HEK293T (cell line): ENCODE measurements at regions not wholly inside any gene's neighbourhood (a gene's known extent, or its start where the extent isn't known, plus 50 kb on each side); places are given as distances from the start of the nearest gene placed in this dataset.

Experiments
- CTCF ChIA-PET: fragments of 350-600 bp; formaldehyde crosslinking; extraction: SDS; loops from one replicate; lab custom pipeline; 2021; ENCODE audit warnings: antibody characterized with exemption, inconsistent platforms; lab: Yijun Ruan, JAX
- POLR2A ChIA-PET: fragments of 350-600 bp; formaldehyde crosslinking; extraction: SDS; loops from one replicate; lab custom pipeline; 2020; ENCODE audit warnings: antibody characterized with exemption, inconsistent platforms; lab: Yijun Ruan, JAX
- DNase-seq: peaks from one replicate; pipeline ENCODE4 v3.0.0; 2012; ENCODE audit warnings: mixed read lengths; ENCODE audit errors: extremely low spot score
- ARNT ChIP-seq: fragments of 450-650 bp; IDR thresholded peaks from 2 replicates; pipeline ENCODE4 v1.6.1; 2017; ENCODE audit warnings: mild to moderate bottlenecking
- BHLHE40 ChIP-seq: fragments of 450-650 bp; IDR thresholded peaks from 2 replicates; pipeline ENCODE4 v1.6.1; 2016; ENCODE audit warnings: mild to moderate bottlenecking, moderate library complexity, borderline replicate concordance
- CTBP1 ChIP-seq: fragments of 450-650 bp; IDR thresholded peaks from 2 replicates; pipeline ENCODE4 v1.6.1; 2016; ENCODE audit warnings: borderline replicate concordance
- ELF4 ChIP-seq: fragments of 450-650 bp; IDR thresholded peaks from 2 replicates; pipeline ENCODE4 v1.6.1; 2017; ENCODE audit warnings: antibody characterized with exemption
- FOXA1 ChIP-seq: fragments of 450-650 bp; IDR thresholded peaks from 2 replicates; pipeline ENCODE4 v1.6.1; 2016; ENCODE audit warnings: mild to moderate bottlenecking
- FOXK2 ChIP-seq: fragments of 450-650 bp; IDR thresholded peaks from 2 replicates; pipeline ENCODE4 v1.6.1; 2016; ENCODE audit warnings: mild to moderate bottlenecking
- FOXM1 ChIP-seq: fragments of 450-650 bp; IDR thresholded peaks from 2 replicates; pipeline ENCODE4 v1.6.1; 2017; ENCODE audit warnings: mild to moderate bottlenecking, borderline replicate concordance
- HDGF ChIP-seq: fragments of 450-650 bp; IDR thresholded peaks from 2 replicates; pipeline ENCODE4 v1.6.1; 2017; ENCODE audit warnings: antibody characterized with exemption, borderline replicate concordance
- L3MBTL2 ChIP-seq: fragments of 450-650 bp; conservative IDR thresholded peaks from 2 replicates; pipeline ENCODE4 v1.6.1; 2016; ENCODE audit warnings: mild to moderate bottlenecking
- LEF1 ChIP-seq: fragments of 450-650 bp; IDR thresholded peaks from 2 replicates; pipeline ENCODE4 v1.6.1; 2017; ENCODE audit warnings: mild to moderate bottlenecking, borderline replicate concordance
- NFRKB ChIP-seq: fragments of 450-650 bp; IDR thresholded peaks from 2 replicates; pipeline ENCODE4 v1.6.1; 2016; ENCODE audit warnings: mild to moderate bottlenecking, moderate library complexity
- PKNOX1 ChIP-seq: fragments of 450-650 bp; IDR thresholded peaks from 2 replicates; pipeline ENCODE4 v1.6.1; 2016
- SP1 ChIP-seq: fragments of 450-650 bp; IDR thresholded peaks from 2 replicates; pipeline ENCODE4 v1.6.1; 2017
- SUZ12 ChIP-seq: fragments of 450-650 bp; IDR thresholded peaks from 2 replicates; pipeline ENCODE4 v1.6.1; 2016; ENCODE audit warnings: mild to moderate bottlenecking
- TARDBP ChIP-seq: fragments of 450-650 bp; IDR thresholded peaks from 2 replicates; pipeline ENCODE4 v1.6.1; 2016
- ZNF384 ChIP-seq: fragments of 450-650 bp; IDR thresholded peaks from 2 replicates; pipeline ENCODE4 v1.6.1; 2016

GRCh38 chr7:41592794-41593193, 110.1 kb downstream of the INHBA start:
- DNase-seq = no peak
- CTCF ChIA-PET = no interaction called here
- POLR2A ChIA-PET = interaction anchor here (0.9 kb wide), 1 partner anchor 43 kb away, joined by 3 read pairs; no protein-coding TSS in a partner anchor
- TF ChIP-seq BHLHE40 (no peak), ELF4 (no peak), SUZ12 (no peak)

- no peak for DNase-seq
- TF ChIP-seq L3MBTL2 = no peak
- TF ChIP-seq SUZ12 = no peak
- TF ChIP-seq ARNT = no peak
- TF ChIP-seq TARDBP = no peak
- TF ChIP-seq PKNOX1 = no peak
- no peak for TF ChIP-seq SP1
- TF ChIP-seq FOXM1 = no peak
- TF ChIP-seq FOXA1 = no peak
- no peak for TF ChIP-seq NFRKB
- TF ChIP-seq BHLHE40 = no peak
- TF ChIP-seq CTBP1 = no peak
- TF ChIP-seq LEF1 = no peak
- no peak for TF ChIP-seq HDGF
- no peak for TF ChIP-seq ZNF384
- TF ChIP-seq ELF4 = no peak
- TF ChIP-seq FOXK2 = no peak
- ChIA-PET POLR2A (interaction anchor here (0.9 kb wide), 1 partner anchor 44 kb away, joined by 3 read pairs; no protein-coding TSS in a partner anchor), CTCF (no interaction called here)
Observed at GRCh38 chr7:41592236-41592635, 110.7 kb downstream of the INHBA start.

GRCh38 chr7:41590986-41591385, 111.9 kb downstream of the INHBA start:
- ChIA-PET POLR2A (no interaction called here), CTCF (no interaction called here)
- TF ChIP-seq ARNT (no peak), TARDBP (no peak), NFRKB (no peak), CTBP1 (no peak), BHLHE40 (no peak), LEF1 (no peak), PKNOX1 (no peak), FOXM1 (no peak), SP1 (no peak), SUZ12 (no peak), ELF4 (no peak), FOXA1 (no peak), ZNF384 (no peak), FOXK2 (no peak), L3MBTL2 (no peak)
- DNase-seq = no peak

GRCh38 chr7:41588341-41588740, 114.5 kb downstream of the INHBA start:
- TF ChIP-seq PKNOX1 (no peak), TARDBP (no peak), FOXA1 (no peak), SP1 (no peak), ZNF384 (no peak), L3MBTL2 (no peak), SUZ12 (no peak), NFRKB (no peak), FOXK2 (no peak), BHLHE40 (no peak), ELF4 (no peak), ARNT (no peak), HDGF (no peak), FOXM1 (no peak), CTBP1 (no peak), LEF1 (no peak)
- DNase-seq = no peak
- POLR2A ChIA-PET = no interaction called here
- CTCF ChIA-PET = no interaction called here

- no peak for DNase-seq
- ChIA-PET CTCF (no interaction called here), POLR2A (no interaction called here)
- no peak for TF ChIP-seq SUZ12
- no peak for TF ChIP-seq FOXM1
- no peak for TF ChIP-seq BHLHE40
- no peak for TF ChIP-seq ARNT
- TF ChIP-seq L3MBTL2 = no peak
- TF ChIP-seq CTBP1 = no peak
- TF ChIP-seq ELF4 = no peak
- TF ChIP-seq ZNF384 = no peak
- TF ChIP-seq HDGF = no peak
- no peak for TF ChIP-seq FOXK2
- TF ChIP-seq FOXA1 = no peak
- no peak for TF ChIP-seq TARDBP
- TF ChIP-seq LEF1 = no peak
- no peak for TF ChIP-seq PKNOX1
- no peak for TF ChIP-seq SP1
- no peak for TF ChIP-seq NFRKB
Observed at GRCh38 chr7:41586931-41587640, 115.8 kb downstream of the INHBA start.
